H1 (cell line): ENCODE measurements at regions not wholly inside any gene's neighbourhood (a gene's known extent, or its start where the extent isn't known, plus 50 kb on each side); places are given as distances from the start of the nearest gene placed in this dataset.

Experiments used
- CTCF ChIA-PET: fragments of 300-600 bp; sonication (Branson Sonifier 250); formaldehyde crosslinking; loops from one replicate; lab custom pipeline; 2021; ENCODE audit not compliant: partially characterized antibody; lab: Charles Lee
- POLR2A ChIA-PET: fragments of 300-600 bp; sonication (Branson Sonifier 250); formaldehyde crosslinking; loops from one replicate; lab custom pipeline; 2021; ENCODE audit warnings: inconsistent platforms; ENCODE audit not compliant: partially characterized antibody; lab: Charles Lee
- DNase-seq, 2 experiments: peaks; one replicate each; pipeline versions ENCODE4 v3.0.0 to v3.0.0-alpha.2; 2010 to 2022; ENCODE audit warnings: low spot score in 2 of 2, low read depth in 1 of 2, mixed read lengths in 1 of 2
- FAIRE-seq: peaks from 2 replicates; lab custom pipeline; 2011; peaks lifted over from hg19 to GRCh38; lab: Jason Lieb, UNC
- H2AFZ ChIP-seq: 2 replicates; pipeline ENCODE4 v1.8.1; 2012; ENCODE audit warnings: low read length, inconsistent platforms
- H2AK5ac ChIP-seq: 2 replicates; pipeline ENCODE4 v1.6.1; 2013; ENCODE audit warnings: low read depth, low read length
- H2BK120ac ChIP-seq: replicated peaks from 2 replicates; pipeline ENCODE3; 2013; ENCODE audit warnings: low read depth, low read length, inconsistent platforms
- H2BK12ac ChIP-seq: 2 replicates; pipeline ENCODE4 v1.6.1; 2013; ENCODE audit warnings: low read depth, low read length
- H2BK15ac ChIP-seq: 2 replicates; pipeline ENCODE4 v1.6.1; 2013; ENCODE audit warnings: low read length
- H2BK20ac ChIP-seq: 2 replicates; pipeline ENCODE4 v1.6.1; 2013; ENCODE audit warnings: low read length
- H2BK5ac ChIP-seq: 2 replicates; pipeline ENCODE4 v1.6.1; 2013; ENCODE audit warnings: low read depth, low read length
- H3K14ac ChIP-seq: 2 replicates; pipeline ENCODE4 v1.6.1; 2013; ENCODE audit warnings: inconsistent platforms; ENCODE audit not compliant: insufficient read length
- H3K18ac ChIP-seq: 2 replicates; pipeline ENCODE4 v1.6.1; 2013; ENCODE audit warnings: low read length; ENCODE audit errors: extremely low read depth
- H3K23ac ChIP-seq: 2 replicates; pipeline ENCODE4 v1.6.1; 2013; ENCODE audit warnings: inconsistent platforms; ENCODE audit not compliant: insufficient read length
- H3K23me2 ChIP-seq: 2 replicates; pipeline ENCODE4 v1.6.1; 2013; ENCODE audit warnings: low read depth, low read length
- H3K27ac ChIP-seq: 2 replicates; pipeline ENCODE4 v1.6.1; 2011; ENCODE audit warnings: low read depth, low read length, inconsistent platforms
- H3K27me3 ChIP-seq, 4 experiments: replicated peaks in 1 of 4; 1 replicate in 1 of 4; 2 replicates in 3 of 4; pipeline versions ENCODE4 v1.6.1 to v1.8.1; 2011 to 2013; ENCODE audit warnings: low read length in 3 of 4, mild to moderate bottlenecking in 3 of 4, inconsistent platforms in 2 of 4, mixed read lengths in 2 of 4, moderate library complexity in 1 of 4; ENCODE audit not compliant: control insufficient read depth in 3 of 4, insufficient read depth in 3 of 4; ENCODE audit errors: extremely low read depth in 1 of 4
- H3K36me3 ChIP-seq, 4 experiments: 2 replicates each; pipeline versions ENCODE4 v1.6.1 to v1.8.1; 2011 to 2013; ENCODE audit warnings: mild to moderate bottlenecking in 4 of 4, low read length in 3 of 4, moderate library complexity in 2 of 4, control low read depth in 1 of 4, inconsistent platforms in 1 of 4; ENCODE audit not compliant: insufficient read depth in 4 of 4, control insufficient read depth in 2 of 4
- H3K4ac ChIP-seq: replicated peaks from 2 replicates; pipeline ENCODE3; 2013; ENCODE audit warnings: low read length, low read depth, mixed read lengths, inconsistent platforms; ENCODE audit not compliant: insufficient read length
- H3K4me1 ChIP-seq, 4 experiments: replicated peaks in 1 of 4; 1 replicate in 1 of 4; 2 replicates in 3 of 4; pipeline versions ENCODE4 v1.6.1 to v1.8.1; 2011 to 2013; ENCODE audit warnings: low read length in 3 of 4, inconsistent platforms in 2 of 4, mixed read lengths in 1 of 4; ENCODE audit not compliant: insufficient read depth in 4 of 4, control insufficient read depth in 3 of 4
- H3K4me2 ChIP-seq, 2 experiments: 2 replicates each; pipeline versions ENCODE4 v1.6.1 to v1.8.1; 2011 to 2013; ENCODE audit warnings: low read depth in 2 of 2, low read length in 2 of 2, control low read depth in 1 of 2, inconsistent platforms in 1 of 2, mild to moderate bottlenecking in 1 of 2; ENCODE audit not compliant: insufficient read depth in 1 of 2
- H3K4me3 ChIP-seq, 4 experiments: fragments of 200-600, 300-600 bp in 1 of 4; sonication (generic), shearing (Covaris generic), sonication (Bioruptor Twin) in 1 of 4; 2 replicates each; pipeline versions ENCODE4 v1.5.1 to v1.8.1; 2011 to 2016; ENCODE audit warnings: low read length in 4 of 4, low read depth in 3 of 4, control low read depth in 2 of 4, inconsistent platforms in 2 of 4, mild to moderate bottlenecking in 2 of 4, mixed read lengths in 1 of 4, moderate library complexity in 1 of 4; ENCODE audit not compliant: insufficient read depth in 2 of 4; ENCODE audit errors: extremely low read depth in 1 of 4
- H3K56ac ChIP-seq: replicated peaks from 2 replicates; pipeline ENCODE3; 2013; ENCODE audit warnings: low read depth, mild to moderate bottlenecking, mixed read lengths, low read length, inconsistent platforms; ENCODE audit not compliant: insufficient read length
- H3K79me1 ChIP-seq: 2 replicates; pipeline ENCODE4 v1.6.1; 2013; ENCODE audit warnings: low read depth, low read length, control low read depth
- H3K79me2 ChIP-seq, 2 experiments: 2 replicates each; pipeline versions ENCODE4 v1.6.1 to v1.8.1; 2012 to 2013; ENCODE audit warnings: low read length in 2 of 2, mild to moderate bottlenecking in 2 of 2, inconsistent platforms in 1 of 2; ENCODE audit not compliant: insufficient read depth in 2 of 2, control insufficient read depth in 1 of 2
- H3K9ac ChIP-seq, 4 experiments: replicated peaks in 1 of 4; 1 replicate in 1 of 4; 2 replicates in 3 of 4; pipeline versions ENCODE4 v1.6.1 to v1.8.1; 2011 to 2013; ENCODE audit warnings: low read depth in 3 of 4, low read length in 3 of 4, control low read depth in 2 of 4, mild to moderate bottlenecking in 2 of 4, moderate library complexity in 2 of 4, inconsistent platforms in 1 of 4; ENCODE audit errors: extremely low read depth in 1 of 4
- H3K9me3 ChIP-seq, 2 experiments: 2 replicates each; pipeline versions ENCODE4 v1.6.1 to v1.8.1; 2012 to 2013; ENCODE audit warnings: mild to moderate bottlenecking in 2 of 2, moderate library complexity in 2 of 2, control low read depth in 1 of 2, inconsistent platforms in 1 of 2, low read depth in 1 of 2, low read length in 1 of 2, mixed read lengths in 1 of 2; ENCODE audit not compliant: insufficient read depth in 2 of 2
- H4K20me1 ChIP-seq, 2 experiments: replicated peaks in 1 of 2; 2 replicates each; pipeline versions ENCODE3 to v1.8.1; 2011 to 2013; ENCODE audit warnings: inconsistent platforms in 2 of 2, low read length in 2 of 2, mild to moderate bottlenecking in 1 of 2; ENCODE audit not compliant: insufficient read depth in 2 of 2, control insufficient read depth in 1 of 2
- H4K5ac ChIP-seq: 2 replicates; pipeline ENCODE4 v1.6.1; 2013; ENCODE audit warnings: low read length, low read depth, mixed read lengths, inconsistent platforms; ENCODE audit not compliant: insufficient read length
- H4K8ac ChIP-seq: 2 replicates; pipeline ENCODE4 v1.8.0; 2013; ENCODE audit warnings: mild to moderate bottlenecking, moderate library complexity, low read length, inconsistent platforms; ENCODE audit not compliant: insufficient read depth; ENCODE audit errors: extremely low read depth
- H4K91ac ChIP-seq: replicated peaks from 2 replicates; pipeline ENCODE3; 2013; ENCODE audit warnings: low read length, mixed read lengths, inconsistent platforms; ENCODE audit not compliant: insufficient read length
- BCL11A ChIP-seq, 2 experiments: IDR thresholded peaks; one replicate each; pipeline ENCODE4 v1.6.1; 2011; ENCODE audit warnings: low read depth in 2 of 2, low read length in 2 of 2, mild to moderate bottlenecking in 2 of 2
- CTBP2 ChIP-seq: IDR thresholded peaks from 2 replicates; pipeline ENCODE4 v1.7.0; 2011; ENCODE audit warnings: borderline replicate concordance, mild to moderate bottlenecking, moderate library complexity, mixed read lengths, low read length; ENCODE audit not compliant: insufficient read depth, insufficient read length
- EP300 ChIP-seq, 2 experiments: IDR thresholded peaks; 1 replicate in 1 of 2; 2 replicates in 1 of 2; pipeline ENCODE4 v1.6.1; 2011 to 2012; ENCODE audit warnings: low read depth in 2 of 2, low read length in 2 of 2, mild to moderate bottlenecking in 2 of 2, borderline replicate concordance in 1 of 2, inconsistent platforms in 1 of 2, moderate library complexity in 1 of 2
- HDAC6 ChIP-seq: IDR thresholded peaks from one replicate; pipeline ENCODE4 v1.7.1; 2012; ENCODE audit warnings: low read depth, mild to moderate bottlenecking, inconsistent platforms, low read length, moderate library complexity
- JUN ChIP-seq: IDR thresholded peaks from 2 replicates; pipeline ENCODE4 v1.6.1; 2011; ENCODE audit warnings: low read depth, mild to moderate bottlenecking, improper control_type of control experiment, low read length
- NRF1 ChIP-seq: IDR thresholded peaks from 2 replicates; pipeline ENCODE4 v1.6.1; 2011; ENCODE audit warnings: mild to moderate bottlenecking, low read depth, low read length, improper control_type of control experiment
- RBBP5 ChIP-seq: IDR thresholded peaks from 2 replicates; pipeline ENCODE4 v1.7.1; 2012; ENCODE audit warnings: low read depth, mild to moderate bottlenecking, inconsistent platforms, low read length, moderate library complexity, borderline replicate concordance
- RNF2 ChIP-seq: fragments of 200-900, 300-1000 bp; sonication (generic); IDR thresholded peaks from 2 replicates; pipeline ENCODE4 v1.7.1; 2016; ENCODE audit warnings: borderline replicate concordance, low read depth, mild to moderate bottlenecking, antibody characterized with exemption, low read length; ENCODE audit not compliant: poor library complexity, severe bottlenecking; ENCODE audit errors: missing control alignments
- SUZ12 ChIP-seq: fragments of 200-600 bp; sonication (generic); IDR thresholded peaks from 2 replicates; pipeline ENCODE4 v1.6.1; 2012; ENCODE audit warnings: mild to moderate bottlenecking, inconsistent platforms, low read length, moderate library complexity, mixed read lengths
- TBP ChIP-seq: IDR thresholded peaks from 2 replicates; pipeline ENCODE4 v1.6.1; 2011; ENCODE audit warnings: low read depth, low read length, improper control_type of control experiment
- TCF12 ChIP-seq: IDR thresholded peaks from 2 replicates; pipeline ENCODE4 v1.6.1; 2011; ENCODE audit warnings: low read depth, mild to moderate bottlenecking, low read length
- TEAD4 ChIP-seq: IDR thresholded peaks from 2 replicates; pipeline ENCODE4 v1.6.1; 2012; ENCODE audit warnings: low read depth, low read length, inconsistent platforms, mixed read lengths
- WGBS, 2 experiments: shearing (Covaris generic) in 1 of 2; methylation state at CpG; one replicate each; pipeline versions ENCODE4 v1.1.6 to v1.1.7; 2013 to 2015; ENCODE audit warnings: low lambda C conversion rate in 2 of 2, mixed read lengths in 2 of 2, inconsistent platforms in 1 of 2, low coverage in 1 of 2, missing lambda C conversion rate in 1 of 2; ENCODE audit not compliant: insufficient replicate concordance in 2 of 2, insufficient coverage in 1 of 2, insufficient read length in 1 of 2; ENCODE audit errors: extremely low coverage in 1 of 2, missing lambda C conversion rate in 1 of 2; 5-methylcytosine and 5-hydroxymethylcytosine counted together
- TF ChIP-seq, protein P1 (sequence below): IDR thresholded peaks from 2 replicates; pipeline ENCODE4 v1.6.1; 2012; ENCODE audit warnings: inconsistent platforms

DNA sequence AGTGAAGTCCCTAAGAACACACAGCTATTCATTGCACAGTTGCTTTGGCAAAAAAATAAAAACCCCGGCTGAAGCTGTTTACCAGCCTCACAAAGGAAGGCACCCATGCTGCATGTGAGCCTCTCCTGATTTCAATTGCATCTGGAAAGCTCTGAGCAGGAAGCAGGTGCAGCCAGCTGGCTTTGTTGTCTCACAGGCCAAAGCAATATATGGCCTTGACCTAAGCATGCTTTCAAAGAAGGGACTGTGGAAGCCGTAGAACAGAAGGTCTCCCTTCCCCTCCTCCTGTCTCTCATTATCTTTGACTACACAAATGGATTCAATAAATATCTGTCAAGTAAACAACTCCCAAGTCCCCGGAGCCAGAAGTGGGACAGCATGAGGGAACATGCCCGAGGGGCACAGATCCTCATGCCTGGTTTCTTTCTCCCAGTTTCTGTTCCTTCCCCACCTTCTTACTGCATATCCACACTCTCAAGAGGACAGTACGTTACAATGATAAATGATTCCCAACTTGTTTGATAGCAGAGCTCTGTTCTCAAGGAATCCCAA is 57.2 kb upstream of the PCSK2 start:
- Histone ChIP-seq H3K9ac (no peak overlapping the region), H3K27me3 (no peaks in the 10 kb centered on the region), H4K8ac (no peak overlapping the region), H3K18ac (no peak overlapping the region), H3K56ac (no peak overlapping the region), H3K14ac (no peak overlapping the region), H2BK5ac (no peak overlapping the region), H3K4me2 (no peak overlapping the region), H4K5ac (no peak overlapping the region), H2AFZ (0 out of 2 replicates have a peak overlapping the region, but pooled peaks have one; percentile 19), H3K23me2 (no peaks in the 10 kb centered on the region), H2BK20ac (no peak overlapping the region), H2BK12ac (no peak overlapping the region), H3K27ac (no peak overlapping the region), H3K9me3 (no peaks in the 10 kb centered on the region), H4K20me1 (no peaks in the 10 kb centered on the region), H2BK15ac (no peak overlapping the region), H3K79me1 (no peaks in the 10 kb centered on the region), H4K91ac (no peak overlapping the region), H2AK5ac (no peak overlapping the region), H3K79me2 (no peaks in the 10 kb centered on the region), H3K23ac (no peak overlapping the region), H3K4me1 (no peaks in the 10 kb centered on the region; a peak in 1 of 7 replicates), H3K4me3 (no peak overlapping the region), H2BK120ac (no peak overlapping the region), H3K36me3 (no peaks in the 10 kb centered on the region), H3K4ac (no peak overlapping the region)
- CTCF ChIA-PET, result interaction anchor here (0.6 kb wide), 1 partner anchor 340 kb away, joined by 3 read pairs; no protein-coding TSS in a partner anchor
- DNase-seq (no peak), FAIRE-seq (no peak)
- WGBS, 2 experiments, result 66% methylated on average over 5 of the region's 5 CpGs; no CpG with 5 or more reads in 1 of the 2 experiments
- TF ChIP-seq EP300 (IDR thresholded peaks at IDR 0.05; ENCODE audit: borderline replicate concordance in 1 of 2, low read depth in 2 of 2, low read length in 2 of 2), result no peak
- TF ChIP-seq CTBP2, result no peak
- TF ChIP-seq RBBP5, result no peak
- TF ChIP-seq HDAC6, result no peak
- TF ChIP-seq, protein P1, sequence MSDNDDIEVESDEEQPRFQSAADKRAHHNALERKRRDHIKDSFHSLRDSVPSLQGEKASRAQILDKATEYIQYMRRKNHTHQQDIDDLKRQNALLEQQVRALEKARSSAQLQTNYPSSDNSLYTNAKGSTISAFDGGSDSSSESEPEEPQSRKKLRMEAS, result no peak
- TF ChIP-seq BCL11A (IDR thresholded peaks at IDR 0.05; ENCODE audit: low read depth in 2 of 2, low read length in 2 of 2), result no peak
- TF ChIP-seq TCF12, result no peak
- TF ChIP-seq RNF2, result no peak
- no peak for TF ChIP-seq SUZ12
- no peak for TF ChIP-seq JUN
- TF ChIP-seq TEAD4, result no peak
- no peak for TF ChIP-seq TBP
- no peak for TF ChIP-seq NRF1
- POLR2A ChIA-PET, result no interaction called here
